GM06990 (cell line): ENCODE measurements at regions not wholly inside any gene's neighbourhood (a gene's known extent, or its start where the extent isn't known, plus 50 kb on each side); places are given as distances from the start of the nearest gene placed in this dataset.

Experiments used
- DNase-seq: peaks from one replicate; pipeline ENCODE4 v3.0.0-alpha.2; 2011; ENCODE audit not compliant: insufficient read length; ENCODE audit errors: extremely low read depth
- H3K27me3 ChIP-seq: replicated peaks from 2 replicates; pipeline ENCODE4 v1.6.0; 2011; ENCODE audit warnings: low read length; ENCODE audit not compliant: control insufficient read depth, insufficient read depth
- H3K36me3 ChIP-seq: 2 replicates; pipeline ENCODE4 v1.5.1; 2011; ENCODE audit warnings: low read length; ENCODE audit not compliant: control insufficient read depth, insufficient read depth
- H3K4me3 ChIP-seq: replicated peaks from 2 replicates; pipeline ENCODE4 v1.5.1; 2011; ENCODE audit warnings: low read depth, mild to moderate bottlenecking, control low read depth, low read length
- TF ChIP-seq, protein P1 (sequence below): IDR thresholded peaks from 2 replicates; pipeline ENCODE4 v1.5.1; 2011; ENCODE audit warnings: low read length, control low read depth, mild to moderate bottlenecking, inconsistent platforms; ENCODE audit not compliant: insufficient read depth, poor library complexity, severe bottlenecking

GRCh38 chr11:91800208-91800914 lies 424.3 kb upstream of the FAT3 start:
- Histone ChIP-seq H3K27me3 (no peaks in the 10 kb centered on the region), H3K36me3 (no peaks in the 10 kb centered on the region), H3K4me3 (no peak overlapping the region)
- TF ChIP-seq, protein P1, sequence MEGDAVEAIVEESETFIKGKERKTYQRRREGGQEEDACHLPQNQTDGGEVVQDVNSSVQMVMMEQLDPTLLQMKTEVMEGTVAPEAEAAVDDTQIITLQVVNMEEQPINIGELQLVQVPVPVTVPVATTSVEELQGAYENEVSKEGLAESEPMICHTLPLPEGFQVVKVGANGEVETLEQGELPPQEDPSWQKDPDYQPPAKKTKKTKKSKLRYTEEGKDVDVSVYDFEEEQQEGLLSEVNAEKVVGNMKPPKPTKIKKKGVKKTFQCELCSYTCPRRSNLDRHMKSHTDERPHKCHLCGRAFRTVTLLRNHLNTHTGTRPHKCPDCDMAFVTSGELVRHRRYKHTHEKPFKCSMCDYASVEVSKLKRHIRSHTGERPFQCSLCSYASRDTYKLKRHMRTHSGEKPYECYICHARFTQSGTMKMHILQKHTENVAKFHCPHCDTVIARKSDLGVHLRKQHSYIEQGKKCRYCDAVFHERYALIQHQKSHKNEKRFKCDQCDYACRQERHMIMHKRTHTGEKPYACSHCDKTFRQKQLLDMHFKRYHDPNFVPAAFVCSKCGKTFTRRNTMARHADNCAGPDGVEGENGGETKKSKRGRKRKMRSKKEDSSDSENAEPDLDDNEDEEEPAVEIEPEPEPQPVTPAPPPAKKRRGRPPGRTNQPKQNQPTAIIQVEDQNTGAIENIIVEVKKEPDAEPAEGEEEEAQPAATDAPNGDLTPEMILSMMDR, result no peak
- DNase-seq, result no peak

DNA sequence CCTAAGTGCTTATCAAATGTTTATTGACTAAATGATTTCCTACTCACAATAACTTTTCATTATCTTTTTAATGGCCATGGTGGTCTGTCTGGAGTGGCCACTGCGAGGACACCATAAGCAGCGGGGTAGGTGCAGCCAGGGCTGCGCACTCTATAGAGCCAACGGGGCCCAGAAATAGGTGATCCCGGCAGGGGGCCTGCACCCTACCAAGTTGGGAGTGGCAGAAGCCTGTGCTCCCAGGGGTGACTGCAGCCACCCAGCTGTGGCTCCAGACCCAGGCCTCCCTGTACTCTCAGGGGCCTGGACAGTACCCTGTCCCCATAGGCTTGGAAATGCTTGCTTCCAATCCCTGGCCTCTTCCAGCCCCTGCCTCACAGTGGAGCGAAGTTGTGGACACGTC lies 426.4 kb upstream of the FAT3 start:
- Histone ChIP-seq H3K36me3 (no peaks in the 10 kb centered on the region), H3K4me3 (no peak overlapping the region), H3K27me3 (no peaks in the 10 kb centered on the region)
- TF ChIP-seq, protein P1, result no peak
- no peak for DNase-seq

GRCh38 chr11:91796999-91797398 lies 427.6 kb upstream of the FAT3 start:
- no peak overlapping the region for H3K4me3 ChIP-seq
- H3K27me3 ChIP-seq, result no peaks in the 10 kb centered on the region
- DNase-seq, result no peak
- TF ChIP-seq, protein P1, result no peak
- H3K36me3 ChIP-seq, result no peaks in the 10 kb centered on the region

DNA sequence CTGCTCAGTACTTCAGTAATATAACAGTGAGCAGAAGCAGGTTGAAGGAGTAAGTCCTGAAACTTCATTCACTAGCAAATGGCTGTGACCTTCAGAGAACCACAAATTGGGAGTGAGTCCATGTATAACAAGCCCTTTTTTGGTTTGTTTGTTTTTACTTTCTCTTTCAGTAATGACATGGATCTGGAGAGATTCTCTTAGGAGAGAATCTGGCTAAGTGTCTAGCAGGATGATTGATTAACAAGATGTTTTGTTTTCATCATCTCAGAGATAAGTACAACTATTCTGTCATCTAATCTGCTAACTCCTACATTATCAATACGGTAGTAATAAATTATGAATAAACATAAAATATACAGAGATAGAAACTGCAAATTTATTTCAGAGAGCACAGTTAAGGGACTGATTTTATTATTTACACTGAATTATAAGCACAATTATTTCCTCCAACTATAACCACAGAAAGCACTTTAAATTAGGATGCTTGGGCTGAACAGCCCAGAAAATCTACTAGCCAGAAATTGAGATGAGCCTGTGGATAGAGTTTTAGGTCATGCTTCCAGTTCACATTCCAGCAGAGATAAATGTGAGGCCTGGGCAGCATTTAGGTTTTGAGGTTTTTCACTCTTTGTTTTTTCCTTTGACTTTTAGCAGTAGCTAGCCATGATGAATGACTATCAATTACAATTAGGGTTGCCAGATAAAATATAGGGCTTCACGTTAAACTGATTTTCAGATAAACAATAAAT lies 429.3 kb upstream of the FAT3 start:
- TF ChIP-seq, protein P1, result no peak
- no peak for DNase-seq
- H3K36me3 ChIP-seq, result no peaks in the 10 kb centered on the region

DNA sequence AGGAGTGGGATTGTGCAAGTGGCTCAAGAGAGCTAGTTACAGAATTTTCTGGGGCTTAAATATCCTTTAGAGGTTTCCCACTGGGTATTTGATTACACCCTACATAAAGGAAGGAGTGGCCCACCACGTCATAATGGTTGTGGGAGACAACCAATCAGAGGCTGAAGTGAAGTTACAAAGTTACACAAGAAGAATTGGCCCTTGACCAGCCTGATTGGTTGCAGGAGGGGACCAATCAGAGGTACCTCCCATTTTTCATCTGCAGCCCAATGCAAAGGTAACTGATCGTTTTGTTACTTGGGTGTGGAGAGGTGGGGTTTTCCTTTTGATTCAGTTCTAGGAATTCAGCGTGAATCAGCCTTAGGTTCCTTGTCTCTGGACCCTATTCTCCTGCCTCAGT lies 430.5 kb upstream of the FAT3 start:
- no peak overlapping the region for H3K4me3 ChIP-seq
- TF ChIP-seq, protein P1, result no peak
- no peaks in the 10 kb centered on the region for H3K36me3 ChIP-seq
- no peak for DNase-seq
- no peaks in the 10 kb centered on the region for H3K27me3 ChIP-seq

More for the DNA sequence above, 429.3 kb upstream of the FAT3 start:
- no peaks in the 10 kb centered on the region for H3K27me3 ChIP-seq
- no peak overlapping the region for H3K4me3 ChIP-seq
